Activated CD4-positive, alpha-beta memory T cell treated with anti-CD3 and anti-CD28 coated beads for 36 hours (primary cell): ENCODE measurements at regions not wholly inside any gene's neighbourhood (a gene's known extent, or its start where the extent isn't known, plus 50 kb on each side); places are given as distances from the start of the nearest gene placed in this dataset.
"Not testable (repeated sequence)": the region's sequence is repeated elsewhere in the genome, so short reads cannot be mapped to it uniquely, and the experiment has no call there.

Experiments used
- CTCF ChIA-PET: fragments of 350-600 bp; sonication (Branson Sonifier 250); formaldehyde crosslinking; loops from one replicate; lab custom pipeline; 2021; ENCODE audit warnings: antibody characterized with exemption, inconsistent platforms; lab: Charles Lee
- POLR2A ChIA-PET: fragments of 350-600 bp; sonication (Branson Sonifier 250); formaldehyde crosslinking; loops from one replicate; lab custom pipeline; 2021; ENCODE audit warnings: antibody characterized with exemption; lab: Charles Lee
- DNase-seq: peaks from one replicate; pipeline ENCODE4 v3.0.0-alpha.2; 2020
- H3K27ac Mint-ChIP-seq: one replicate; pipeline ENCODE4 v1.8.0; 2021; ENCODE audit warnings: mixed read lengths
- H3K27me3 Mint-ChIP-seq: one replicate; pipeline ENCODE4 v1.8.0; 2021; ENCODE audit warnings: mixed read lengths
- H3K36me3 Mint-ChIP-seq: one replicate; pipeline ENCODE4 v1.8.0; 2021; ENCODE audit warnings: mixed read lengths
- H3K4me1 Mint-ChIP-seq: one replicate; pipeline ENCODE4 v1.8.0; 2021; ENCODE audit warnings: low read depth, mixed read lengths
- H3K4me3 Mint-ChIP-seq: one replicate; pipeline ENCODE4 v1.8.0; 2021; ENCODE audit warnings: mild to moderate bottlenecking, mixed read lengths
- H3K9me3 Mint-ChIP-seq: one replicate; pipeline ENCODE4 v1.8.0; 2021; ENCODE audit warnings: mixed read lengths
- intact Hi-C: fragments of 100-400 bp; cut with micrococcal nuclease; formaldehyde crosslinking; loops from one replicate; pipeline ENCODE4 v1.15.1; 2023

DNA sequence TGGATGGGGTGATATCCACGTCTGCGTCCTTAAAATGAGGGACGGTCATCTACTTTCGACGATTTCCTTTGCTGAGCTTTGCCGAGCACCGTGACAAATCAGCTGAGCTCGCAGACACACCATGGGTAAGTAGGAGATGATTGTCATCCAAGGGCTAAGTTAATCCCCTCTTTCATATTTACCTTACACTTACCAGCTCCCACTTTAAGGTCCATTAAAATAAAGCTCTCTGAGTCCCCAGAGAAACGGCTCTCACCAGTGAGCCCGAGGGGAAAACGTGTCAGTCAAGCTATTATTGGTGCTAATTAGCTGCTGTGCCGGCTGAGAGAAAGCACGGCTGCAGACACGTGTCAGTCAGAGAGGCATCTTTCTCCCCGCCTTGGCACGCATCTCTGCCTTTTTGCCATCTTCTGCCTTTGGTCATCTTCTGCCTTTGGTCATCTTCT lies 72.2 kb downstream of the CRLF2 start:
- H3K27ac Mint-ChIP-seq, result no peak overlapping the region
- DNase-seq, result no peak
- ChIA-PET POLR2A (no interaction called here), CTCF (no interaction called here)
- H3K27me3 Mint-ChIP-seq, result peaks cover 2% of the 10 kb centered on the region
- H3K4me1 Mint-ChIP-seq, result no peaks in the 10 kb centered on the region
- no peak overlapping the region for H3K4me3 Mint-ChIP-seq
- H3K36me3 Mint-ChIP-seq, result no peaks in the 10 kb centered on the region
- intact Hi-C loops, result no loop called here
- peaks cover 2% of the 10 kb centered on the region for H3K9me3 Mint-ChIP-seq

DNA sequence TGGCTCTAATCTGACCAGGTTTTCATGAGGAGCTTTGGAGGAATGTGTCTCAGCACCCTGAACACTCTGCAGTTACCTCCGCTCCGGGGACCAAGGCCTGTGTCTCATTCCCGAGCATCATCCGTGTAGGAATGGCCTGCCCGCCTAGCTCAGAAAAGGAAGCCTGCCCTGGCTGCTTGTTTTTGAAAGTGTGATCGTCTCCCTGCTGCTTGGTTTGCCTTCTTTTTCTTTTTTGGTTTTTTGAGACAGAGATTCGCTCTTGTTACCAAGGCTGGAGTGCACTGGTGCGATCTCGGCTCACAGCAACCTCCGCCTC lies 73.3 kb downstream of the CRLF2 start:
- peaks cover 2% of the 10 kb centered on the region for H3K9me3 Mint-ChIP-seq
- no peaks in the 10 kb centered on the region for H3K36me3 Mint-ChIP-seq
- CTCF ChIA-PET, result no interaction called here
- POLR2A ChIA-PET, result no interaction called here
- intact Hi-C loops, result no loop called here
- peaks cover 2% of the 10 kb centered on the region for H3K27me3 Mint-ChIP-seq
- no peak overlapping the region for H3K27ac Mint-ChIP-seq
- DNase-seq, result no peak
- H3K4me3 Mint-ChIP-seq, result no peak overlapping the region
- no peaks in the 10 kb centered on the region for H3K4me1 Mint-ChIP-seq

DNA sequence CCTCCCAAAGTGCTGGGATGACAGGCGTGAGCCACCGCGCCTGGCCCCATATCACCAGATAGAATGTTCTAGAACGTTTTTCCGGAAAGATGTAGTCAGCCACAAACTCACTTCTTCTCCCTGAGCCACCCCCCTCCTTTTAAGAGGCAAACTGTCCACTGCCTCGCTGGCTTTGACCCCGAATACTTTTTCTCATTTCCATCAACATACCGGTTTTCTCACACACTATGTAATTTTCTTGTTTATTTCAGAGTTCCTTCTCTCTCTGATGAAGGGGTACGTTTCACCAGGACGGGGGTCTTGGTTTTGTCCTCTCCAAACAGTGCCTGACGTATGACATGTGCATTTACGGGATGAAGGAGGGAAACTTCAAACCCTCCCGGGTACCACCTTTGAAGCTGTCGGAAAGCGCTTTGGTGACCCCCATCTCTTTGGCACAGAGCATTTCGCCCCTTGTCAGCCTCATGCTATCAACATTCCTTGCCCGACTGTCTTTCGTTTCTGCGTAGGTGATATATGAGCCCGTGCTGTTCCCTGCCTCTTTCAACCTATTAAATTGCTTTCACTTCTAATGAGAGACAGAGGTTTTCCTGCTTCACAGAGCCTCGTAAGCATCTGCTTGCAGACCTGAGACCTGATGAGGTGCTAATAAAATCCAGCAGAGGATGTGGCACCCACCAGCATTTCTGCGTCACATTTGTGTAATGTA lies 73.8 kb downstream of the CRLF2 start:
- intact Hi-C loops, result no loop called here
- CTCF ChIA-PET, result no interaction called here
- Mint-ChIP-seq H3K27me3 (peaks cover 2% of the 10 kb centered on the region), H3K4me3 (no peak overlapping the region), H3K36me3 (no peaks in the 10 kb centered on the region), H3K27ac (no peak overlapping the region), H3K4me1 (no peaks in the 10 kb centered on the region), H3K9me3 (peaks cover 2% of the 10 kb centered on the region)
- POLR2A ChIA-PET, result no interaction called here
- no peak for DNase-seq

DNA sequence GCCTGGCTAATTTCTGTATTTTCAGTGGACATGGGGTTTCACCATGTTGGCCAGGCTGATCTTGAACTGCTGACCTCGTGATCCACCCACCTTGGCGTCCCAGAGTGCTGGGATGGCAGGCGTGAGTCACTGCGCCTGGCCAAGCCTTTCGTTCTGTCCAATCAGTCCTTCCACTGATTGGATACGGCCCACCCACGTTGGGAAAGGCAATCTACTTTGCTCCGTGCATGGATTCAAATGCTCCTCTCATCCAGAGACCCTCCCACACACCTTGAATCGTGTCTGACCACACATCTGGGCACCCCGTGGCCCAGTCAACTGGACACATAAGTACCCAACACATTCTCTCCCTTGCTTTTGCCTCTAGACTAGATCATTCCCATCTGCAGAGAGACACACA lies 74.9 kb downstream of the CRLF2 start:
- H3K27ac Mint-ChIP-seq, result no peak overlapping the region
- peaks cover 2% of the 10 kb centered on the region for H3K27me3 Mint-ChIP-seq
- H3K4me3 Mint-ChIP-seq, result no peak overlapping the region
- H3K9me3 Mint-ChIP-seq, result peaks cover 2% of the 10 kb centered on the region
- H3K36me3 Mint-ChIP-seq, result no peaks in the 10 kb centered on the region
- DNase-seq, result no peak
- H3K4me1 Mint-ChIP-seq, result no peaks in the 10 kb centered on the region
- ChIA-PET POLR2A (no interaction called here), CTCF (no interaction called here)
- intact Hi-C loops, result no loop called here

DNA sequence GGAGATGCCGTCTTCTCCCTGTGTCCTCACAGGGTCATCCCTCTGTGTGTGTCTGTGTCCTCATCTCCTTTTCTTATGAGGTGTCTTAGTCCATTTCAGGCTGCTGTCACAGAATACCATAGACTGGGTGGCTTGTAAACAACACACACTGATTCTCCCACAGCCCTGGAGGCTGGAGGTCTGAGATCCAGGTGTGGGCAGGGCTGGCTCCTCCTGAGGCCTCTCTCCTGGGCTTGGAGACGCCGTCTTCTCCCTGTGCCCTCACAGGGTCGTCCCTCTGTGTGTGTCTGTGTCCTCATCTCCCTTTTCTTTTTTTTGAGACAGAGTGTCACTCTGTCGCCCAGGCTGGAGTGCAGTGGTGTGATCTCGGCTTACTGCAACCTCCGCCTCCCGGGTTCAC lies 75.9 kb downstream of the CRLF2 start:
- CTCF ChIA-PET, POLR2A ChIA-PET, H3K36me3 Mint-ChIP-seq, H3K27me3 Mint-ChIP-seq, H3K4me3 Mint-ChIP-seq, intact Hi-C loops, H3K4me1 Mint-ChIP-seq, DNase-seq, H3K27ac Mint-ChIP-seq, H3K9me3 Mint-ChIP-seq: not testable (repeated sequence)

DNA sequence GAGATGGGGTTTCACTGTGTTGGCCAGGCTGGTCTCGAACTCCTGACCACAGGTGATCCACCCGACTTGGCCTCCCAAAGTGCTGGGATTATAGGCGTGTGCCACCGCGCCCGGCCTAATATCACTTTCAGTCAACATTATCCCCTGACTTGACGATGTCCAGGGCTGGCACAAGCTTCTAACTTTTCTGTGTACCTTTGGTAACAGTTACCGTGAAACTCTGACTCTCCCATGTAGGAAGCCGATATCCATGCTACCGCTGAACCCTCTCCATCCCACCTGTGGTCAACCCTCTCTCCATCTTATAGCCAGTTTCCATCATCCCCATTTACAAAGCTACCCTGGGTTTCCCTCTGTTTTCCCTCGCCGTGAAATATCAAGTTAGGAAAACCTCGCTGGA lies 77.5 kb downstream of the CRLF2 start:
- DNase-seq, result no peak
- Mint-ChIP-seq H3K27ac (no peak overlapping the region), H3K9me3 (peaks cover 2% of the 10 kb centered on the region), H3K4me1 (no peaks in the 10 kb centered on the region), H3K36me3 (no peaks in the 10 kb centered on the region), H3K4me3 (no peak overlapping the region), H3K27me3 (peaks cover 2% of the 10 kb centered on the region)
- POLR2A ChIA-PET, result no interaction called here
- intact Hi-C loops, result no loop called here
- CTCF ChIA-PET, result no interaction called here

DNA sequence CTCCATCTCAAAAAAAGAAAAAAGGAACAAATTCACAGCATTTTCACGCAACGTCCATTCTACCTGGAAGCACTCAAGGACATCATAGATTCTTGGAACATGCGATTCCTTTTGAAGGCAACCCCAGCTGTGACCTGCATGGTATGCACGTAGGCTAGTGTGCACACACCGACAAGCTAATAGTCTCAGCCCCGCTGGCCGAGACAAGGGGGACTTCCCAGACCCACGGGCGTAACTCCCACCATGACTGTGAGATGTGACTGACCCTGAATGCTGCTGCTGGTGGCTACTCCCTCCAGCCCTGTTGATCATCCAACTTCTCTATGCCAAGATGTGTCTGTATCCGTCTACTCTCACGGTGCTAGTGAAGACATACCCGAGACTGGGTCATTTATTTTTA lies 78.3 kb downstream of the CRLF2 start:
- Mint-ChIP-seq H3K36me3 (no peaks in the 10 kb centered on the region), H3K27me3 (peaks cover 2% of the 10 kb centered on the region), H3K4me1 (no peaks in the 10 kb centered on the region), H3K9me3 (peaks cover 2% of the 10 kb centered on the region), H3K4me3 (no peak overlapping the region), H3K27ac (no peak overlapping the region)
- CTCF ChIA-PET, result no interaction called here
- DNase-seq, result no peak
- POLR2A ChIA-PET, result no interaction called here
- intact Hi-C loops, result no loop called here

DNA sequence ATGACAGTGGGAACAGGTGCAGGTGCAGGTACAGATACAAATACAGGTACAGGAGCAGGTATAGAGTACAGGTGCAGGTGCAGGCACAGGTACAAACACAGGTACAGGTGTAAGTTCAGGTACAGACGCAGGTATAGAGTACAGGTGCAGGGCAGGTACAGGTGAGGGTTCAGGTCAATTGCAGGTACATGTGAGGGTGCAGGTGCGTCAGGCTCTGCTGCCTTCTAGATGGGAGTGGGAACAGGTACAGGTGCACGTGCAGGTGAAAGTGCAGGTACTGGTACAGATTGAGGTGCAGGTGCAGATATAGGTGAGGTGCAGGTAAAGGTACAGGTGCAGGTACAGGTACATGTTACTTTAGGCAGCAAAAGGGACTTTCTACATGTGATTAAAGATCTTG lies 85.7 kb downstream of the CRLF2 start:
- peaks cover 11% of the 10 kb centered on the region for H3K27me3 Mint-ChIP-seq
- intact Hi-C loops, result no loop called here
- ChIA-PET POLR2A (no interaction called here), CTCF (no interaction called here)
- H3K4me1 Mint-ChIP-seq, result no peaks in the 10 kb centered on the region
- no peaks in the 10 kb centered on the region for H3K9me3 Mint-ChIP-seq
- no peak overlapping the region for H3K27ac Mint-ChIP-seq
- DNase-seq, result no peak
- H3K4me3 Mint-ChIP-seq, result no peak overlapping the region
- no peaks in the 10 kb centered on the region for H3K36me3 Mint-ChIP-seq

DNA sequence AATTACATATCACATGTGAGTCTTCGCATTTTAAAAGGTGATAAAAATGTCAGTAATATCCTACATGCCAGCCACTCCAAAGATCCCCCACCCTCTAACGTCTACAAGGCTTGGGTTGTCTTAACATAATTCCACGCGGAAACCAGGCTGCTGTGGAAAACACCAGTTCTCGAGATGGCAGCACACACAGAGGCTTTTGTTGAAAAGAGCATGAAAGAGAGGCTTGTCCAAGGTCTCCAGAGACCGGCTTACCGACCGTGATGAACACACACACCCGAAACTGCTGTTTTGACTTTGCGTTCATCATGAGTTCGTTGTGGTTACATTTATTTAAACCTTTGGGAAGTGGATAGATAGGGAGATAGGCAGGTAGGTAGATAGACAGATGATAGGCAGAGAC lies 87.9 kb downstream of the CRLF2 start:
- POLR2A ChIA-PET, result no interaction called here
- DNase-seq, result no peak
- Mint-ChIP-seq H3K27me3 (peaks cover 16% of the 10 kb centered on the region), H3K27ac (no peak overlapping the region), H3K9me3 (no peaks in the 10 kb centered on the region), H3K36me3 (no peaks in the 10 kb centered on the region), H3K4me1 (no peaks in the 10 kb centered on the region), H3K4me3 (no peak overlapping the region)
- CTCF ChIA-PET, result no interaction called here
- intact Hi-C loops, result no loop called here

DNA sequence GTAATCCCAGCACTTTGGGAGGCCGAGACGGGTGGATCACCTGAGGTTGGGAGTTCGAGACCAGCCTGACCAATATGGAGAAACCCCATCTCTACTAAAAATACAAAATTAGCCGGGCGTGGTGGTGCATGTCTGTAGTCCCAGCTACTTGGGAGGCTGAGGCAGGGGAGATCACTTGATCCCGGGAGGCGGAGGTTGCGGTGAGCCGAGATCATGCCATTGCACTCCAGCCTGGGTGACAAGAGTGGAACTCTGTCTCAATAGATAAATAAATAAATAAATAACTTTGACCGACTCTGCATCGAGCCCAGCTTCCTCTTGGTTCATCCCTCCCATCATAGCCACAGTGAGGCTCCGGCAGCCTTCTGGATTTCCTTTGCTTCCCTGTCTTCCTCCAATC lies 89.6 kb downstream of the CRLF2 start:
- intact Hi-C loops, H3K9me3 Mint-ChIP-seq, H3K4me1 Mint-ChIP-seq, DNase-seq, H3K36me3 Mint-ChIP-seq, POLR2A ChIA-PET, H3K27ac Mint-ChIP-seq, CTCF ChIA-PET, H3K4me3 Mint-ChIP-seq: not testable (repeated sequence)
- H3K27me3 Mint-ChIP-seq, result peaks cover 19% of the 10 kb centered on the region

DNA sequence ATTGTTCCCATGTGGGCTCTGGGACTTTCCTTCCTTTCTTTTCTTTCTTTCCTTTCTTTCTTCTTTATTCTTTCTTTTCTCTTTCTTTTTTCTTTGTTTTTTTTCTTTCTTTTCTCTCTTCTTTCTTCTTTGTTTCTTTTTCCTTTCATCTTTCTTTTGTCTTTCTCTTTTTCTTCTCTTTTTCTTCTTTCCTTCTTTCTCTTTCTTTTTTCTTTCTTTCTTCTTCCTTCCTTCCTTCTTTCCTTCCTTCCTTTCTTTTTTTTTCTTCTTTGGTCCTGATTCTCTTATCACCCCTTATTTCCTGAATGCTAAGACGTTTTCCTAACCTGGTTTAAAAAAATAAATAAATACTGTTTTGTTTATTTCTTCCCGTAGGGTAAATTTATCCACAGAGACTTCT lies 93.2 kb downstream of the CRLF2 start:
- H3K4me3 Mint-ChIP-seq, result no peak overlapping the region
- no peak for DNase-seq
- H3K9me3 Mint-ChIP-seq, result no peaks in the 10 kb centered on the region
- peaks cover 19% of the 10 kb centered on the region for H3K27me3 Mint-ChIP-seq
- no peaks in the 10 kb centered on the region for H3K36me3 Mint-ChIP-seq
- H3K4me1 Mint-ChIP-seq, result no peaks in the 10 kb centered on the region
- H3K27ac Mint-ChIP-seq, result no peak overlapping the region
- POLR2A ChIA-PET, result no interaction called here
- intact Hi-C loops, result no loop called here
- CTCF ChIA-PET, result no interaction called here

DNA sequence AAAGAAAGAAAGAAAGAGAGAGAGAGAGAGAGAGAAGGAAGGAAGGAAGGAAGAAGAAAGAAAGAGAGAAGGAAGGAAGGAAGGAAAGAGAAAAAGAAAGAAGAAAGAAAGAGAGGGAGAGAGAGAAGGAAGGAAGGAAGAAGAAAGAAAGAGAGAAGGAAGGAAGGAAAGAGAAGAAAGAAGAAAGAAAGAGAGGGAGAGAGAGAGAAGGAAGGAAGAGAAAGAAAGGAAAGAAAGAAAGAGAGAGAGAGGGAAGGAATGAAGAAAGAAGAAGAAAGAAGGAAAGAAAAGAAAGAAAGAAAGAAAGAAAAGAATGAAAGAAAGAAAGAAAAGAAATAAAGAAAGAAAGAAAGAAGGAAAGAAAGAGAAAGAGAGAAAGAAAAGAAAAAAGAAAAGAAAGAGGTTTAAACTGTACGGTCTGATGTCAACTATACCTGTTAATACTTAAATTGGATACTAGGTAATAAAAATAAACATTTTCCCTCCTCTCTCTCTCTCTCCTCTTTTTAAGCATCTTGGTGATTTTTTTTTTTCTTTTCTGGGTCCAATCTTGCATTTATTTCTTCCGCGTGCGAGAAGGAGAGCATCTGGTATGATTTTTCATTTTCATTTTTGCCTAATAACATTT lies 93.8 kb downstream of the CRLF2 start:
- DNase-seq, result no peak
- Mint-ChIP-seq H3K27me3 (peaks cover 19% of the 10 kb centered on the region), H3K27ac (no peak overlapping the region), H3K4me1 (no peaks in the 10 kb centered on the region), H3K9me3 (no peaks in the 10 kb centered on the region), H3K4me3 (no peak overlapping the region), H3K36me3 (no peaks in the 10 kb centered on the region)
- ChIA-PET POLR2A (no interaction called here), CTCF (no interaction called here)
- intact Hi-C loops, result no loop called here

DNA sequence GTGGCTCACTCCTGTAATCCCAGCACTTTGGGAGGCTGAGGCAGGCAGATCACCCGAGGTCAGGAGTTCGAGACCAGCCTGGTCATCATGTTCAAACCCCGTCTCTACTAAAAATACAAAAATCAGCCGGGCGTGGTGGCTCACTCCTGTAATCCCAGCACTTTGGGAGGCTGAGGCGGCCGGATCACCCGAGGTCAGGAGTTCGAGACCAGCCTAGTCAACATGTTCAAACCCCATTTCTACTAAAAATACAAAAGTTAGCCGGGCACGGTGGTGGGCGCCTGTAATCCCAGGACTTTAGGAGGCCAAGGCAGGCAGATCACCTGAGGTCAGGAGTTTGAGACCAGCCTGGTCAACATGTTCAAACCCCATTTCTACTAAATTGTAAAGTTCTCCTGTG lies 97.0 kb downstream of the CRLF2 start:
- H3K4me3 Mint-ChIP-seq, intact Hi-C loops, POLR2A ChIA-PET, CTCF ChIA-PET, DNase-seq, H3K27ac Mint-ChIP-seq, H3K9me3 Mint-ChIP-seq, H3K36me3 Mint-ChIP-seq, H3K4me1 Mint-ChIP-seq: not testable (repeated sequence)
- peaks cover 21% of the 10 kb centered on the region for H3K27me3 Mint-ChIP-seq
